Memory B cell (primary cell): ENCODE measurements at regions not wholly inside any gene's neighbourhood (a gene's known extent, or its start where the extent isn't known, plus 50 kb on each side); places are given as distances from the start of the nearest gene placed in this dataset.
"Not testable (repeated sequence)": the region's sequence is repeated elsewhere in the genome, so short reads cannot be mapped to it uniquely, and the experiment has no call there.

Experiments
- ATAC-seq: fragments of 150-1000 bp; cut with Tn5 transposase; 2 replicates; pipeline ENCODE4 v1.10.0; 2021; ENCODE audit warnings: low read depth, mild to moderate bottlenecking, moderate library complexity
- DNase-seq, 2 donors: peaks; one replicate each; pipeline ENCODE4 v3.0.0; 2022; ENCODE audit warnings: low spot score in 2 of 2
- H3K27ac Mint-ChIP-seq: one replicate; pipeline ENCODE4 v1.8.0; 2022; ENCODE audit warnings: mild to moderate bottlenecking, moderate library complexity, mixed read lengths
- H3K27me3 Mint-ChIP-seq: one replicate; pipeline ENCODE4 v1.8.0; 2022; ENCODE audit warnings: mixed read lengths
- H3K36me3 Mint-ChIP-seq: one replicate; pipeline ENCODE4 v1.8.0; 2022; ENCODE audit warnings: mild to moderate bottlenecking, mixed read lengths
- H3K4me1 Mint-ChIP-seq: one replicate; pipeline ENCODE4 v1.8.0; 2022; ENCODE audit warnings: mixed read lengths
- H3K4me3 Mint-ChIP-seq: one replicate; pipeline ENCODE4 v1.8.0; 2022; ENCODE audit warnings: mild to moderate bottlenecking, moderate library complexity, mixed read lengths
- H3K9me3 Mint-ChIP-seq: one replicate; pipeline ENCODE4 v1.8.0; 2022; ENCODE audit warnings: mixed read lengths

GRCh38 chr9:68627594-68627993, 77.4 kb upstream of the PIP5K1B start:
- H3K4me1 Mint-ChIP-seq = peaks cover 12% of the 10 kb centered on the region
- no peak for DNase-seq
- no peak for ATAC-seq
- H3K9me3 Mint-ChIP-seq = no peaks in the 10 kb centered on the region
- H3K27ac Mint-ChIP-seq = no peak overlapping the region
- H3K27me3 Mint-ChIP-seq = no peaks in the 10 kb centered on the region
- H3K4me3 Mint-ChIP-seq = no peak overlapping the region
- H3K36me3 Mint-ChIP-seq = no peaks in the 10 kb centered on the region

GRCh38 chr9:68629042-68629441, 76.0 kb upstream of the PIP5K1B start:
- H3K27me3 Mint-ChIP-seq = no peaks in the 10 kb centered on the region
- H3K9me3 Mint-ChIP-seq = no peaks in the 10 kb centered on the region
- ATAC-seq = no peak
- DNase-seq = no peak
- H3K4me1 Mint-ChIP-seq = peaks cover 13% of the 10 kb centered on the region
- no peaks in the 10 kb centered on the region for H3K36me3 Mint-ChIP-seq
- no peak overlapping the region for H3K27ac Mint-ChIP-seq
- no peak overlapping the region for H3K4me3 Mint-ChIP-seq

- DNase-seq (no peak), ATAC-seq (no peak)
- Mint-ChIP-seq H3K4me1 (peaks cover 28% of the 10 kb centered on the region), H3K36me3 (no peaks in the 10 kb centered on the region), H3K9me3 (no peaks in the 10 kb centered on the region), H3K27ac (no peak overlapping the region), H3K4me3 (no peak overlapping the region), H3K27me3 (no peaks in the 10 kb centered on the region)
Measured at GRCh38 chr9:68631811-68632210, 73.2 kb upstream of the PIP5K1B start.

GRCh38 chr9:68637020-68637419, 68.0 kb upstream of the PIP5K1B start:
- ATAC-seq = no peak
- DNase-seq = no peak
- no peaks in the 10 kb centered on the region for H3K27me3 Mint-ChIP-seq
- peaks cover 2% of the 10 kb centered on the region for H3K36me3 Mint-ChIP-seq
- peak overlapping the region; percentile 82 for H3K27ac Mint-ChIP-seq
- peaks cover 57% of the 10 kb centered on the region for H3K4me1 Mint-ChIP-seq
- H3K4me3 Mint-ChIP-seq = peak overlapping the region; percentile 59
- H3K9me3 Mint-ChIP-seq = no peaks in the 10 kb centered on the region

GRCh38 chr9:68639261-68639660, 65.8 kb upstream of the PIP5K1B start:
- not testable (repeated sequence) for H3K36me3 Mint-ChIP-seq, H3K9me3 Mint-ChIP-seq, DNase-seq, H3K27me3 Mint-ChIP-seq
- H3K4me3 Mint-ChIP-seq = peak overlapping the region; percentile 66
- H3K27ac Mint-ChIP-seq = peak overlapping the region; percentile 92
- peak; percentile 5 for ATAC-seq
- H3K4me1 Mint-ChIP-seq = peaks cover 66% of the 10 kb centered on the region

GRCh38 chr9:68640421-68641089, 64.5 kb upstream of the PIP5K1B start:
- Mint-ChIP-seq H3K27me3 (no peaks in the 10 kb centered on the region), H3K4me3 (peak overlapping the region; percentile 66), H3K4me1 (peaks cover 69% of the 10 kb centered on the region), H3K27ac (peak overlapping the region; percentile 92), H3K9me3 (no peaks in the 10 kb centered on the region), H3K36me3 (peaks cover 2% of the 10 kb centered on the region)
- peak; percentile 69 for ATAC-seq
- DNase-seq = peak; percentile 23 to 39

GRCh38 chr9:68643901-68644809, 60.9 kb upstream of the PIP5K1B start:
- peaks cover 6% of the 10 kb centered on the region for H3K9me3 Mint-ChIP-seq
- ATAC-seq = peak; percentile 65
- peak overlapping the region; percentile 53 for H3K4me3 Mint-ChIP-seq
- peak overlapping the region; percentile 93 for H3K27ac Mint-ChIP-seq
- H3K4me1 Mint-ChIP-seq = peaks cover 58% of the 10 kb centered on the region
- peaks cover 6% of the 10 kb centered on the region for H3K36me3 Mint-ChIP-seq
- DNase-seq = peak; percentile 49 to 63
- no peaks in the 10 kb centered on the region for H3K27me3 Mint-ChIP-seq

- peaks cover 6% of the 10 kb centered on the region for H3K9me3 Mint-ChIP-seq
- ATAC-seq (no peak), DNase-seq (no peak)
- H3K27me3 Mint-ChIP-seq = no peaks in the 10 kb centered on the region
- H3K4me3 Mint-ChIP-seq = peak overlapping the region; percentile 31
- H3K27ac Mint-ChIP-seq = peak overlapping the region; percentile 93
- H3K4me1 Mint-ChIP-seq = peaks cover 51% of the 10 kb centered on the region
- peaks cover 6% of the 10 kb centered on the region for H3K36me3 Mint-ChIP-seq
Measured at GRCh38 chr9:68644831-68645230, 60.2 kb upstream of the PIP5K1B start.

GRCh38 chr9:68648164-68648563, 56.9 kb upstream of the PIP5K1B start:
- Mint-ChIP-seq H3K27ac (no peak overlapping the region), H3K4me3 (no peak overlapping the region), H3K27me3 (no peaks in the 10 kb centered on the region), H3K4me1 (peaks cover 30% of the 10 kb centered on the region), H3K36me3 (peaks cover 6% of the 10 kb centered on the region), H3K9me3 (peaks cover 6% of the 10 kb centered on the region)
- ATAC-seq (no peak), DNase-seq (no peak)

GRCh38 chr9:68648971-68649370, 56.1 kb upstream of the PIP5K1B start:
- no peak for ATAC-seq
- H3K9me3 Mint-ChIP-seq = peaks cover 6% of the 10 kb centered on the region
- peaks cover 29% of the 10 kb centered on the region for H3K4me1 Mint-ChIP-seq
- no peak overlapping the region for H3K4me3 Mint-ChIP-seq
- no peak for DNase-seq
- no peak overlapping the region for H3K27ac Mint-ChIP-seq
- peaks cover 6% of the 10 kb centered on the region for H3K36me3 Mint-ChIP-seq
- H3K27me3 Mint-ChIP-seq = no peaks in the 10 kb centered on the region

GRCh38 chr9:68651280-68651893, 53.7 kb upstream of the PIP5K1B start:
- H3K9me3 Mint-ChIP-seq = peaks cover under 1% of the 10 kb centered on the region
- H3K36me3 Mint-ChIP-seq = peaks cover 2% of the 10 kb centered on the region
- no peak overlapping the region for H3K27ac Mint-ChIP-seq
- DNase-seq (no peak), ATAC-seq (no peak)
- peaks cover 11% of the 10 kb centered on the region for H3K4me1 Mint-ChIP-seq
- H3K4me3 Mint-ChIP-seq = no peak overlapping the region
- no peaks in the 10 kb centered on the region for H3K27me3 Mint-ChIP-seq

- Mint-ChIP-seq H3K4me3 (peak overlapping the region; percentile 43), H3K36me3 (no peaks in the 10 kb centered on the region), H3K27ac (no peak overlapping the region), H3K27me3 (no peaks in the 10 kb centered on the region), H3K4me1 (peaks cover 6% of the 10 kb centered on the region), H3K9me3 (no peaks in the 10 kb centered on the region)
- ATAC-seq = peak; percentile 50
- no peak for DNase-seq
Measured at GRCh38 chr9:68653141-68653595, 51.9 kb upstream of the PIP5K1B start.

GRCh38 chr9:68654075-68654474, 51.0 kb upstream of the PIP5K1B start:
- no peak for DNase-seq
- no peak for ATAC-seq
- Mint-ChIP-seq H3K4me1 (peaks cover 6% of the 10 kb centered on the region), H3K4me3 (no peak overlapping the region), H3K36me3 (no peaks in the 10 kb centered on the region), H3K27me3 (no peaks in the 10 kb centered on the region), H3K9me3 (no peaks in the 10 kb centered on the region), H3K27ac (no peak overlapping the region)
